ENCODE measurements at regions not wholly inside any gene's neighbourhood (a gene's known extent, or its start where the extent isn't known, plus 50 kb on each side); places are given as distances from the start of the nearest gene placed in this dataset.

DNA sequence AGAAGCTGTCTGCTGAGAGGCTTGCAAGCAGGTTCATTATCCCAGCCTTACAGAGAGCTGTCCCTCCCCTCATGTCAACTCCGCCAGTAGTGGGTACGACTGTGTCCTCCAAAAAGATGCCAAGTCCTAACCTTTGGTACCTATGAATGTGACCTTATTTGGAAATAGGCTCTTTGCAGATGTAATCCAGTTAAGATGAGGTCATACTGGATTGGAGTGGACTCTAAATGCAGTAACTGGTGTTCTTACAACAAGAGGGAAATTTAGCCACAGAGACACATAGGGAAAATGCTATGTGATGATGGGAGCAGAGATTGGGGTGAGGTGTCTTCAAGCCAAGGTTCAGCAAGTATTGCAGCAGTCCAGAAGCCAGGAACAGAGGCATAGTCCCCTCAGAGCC lies 90.8 kb upstream of the FOXP4 start (continued):
- TF ChIP-seq, protein P1, sequence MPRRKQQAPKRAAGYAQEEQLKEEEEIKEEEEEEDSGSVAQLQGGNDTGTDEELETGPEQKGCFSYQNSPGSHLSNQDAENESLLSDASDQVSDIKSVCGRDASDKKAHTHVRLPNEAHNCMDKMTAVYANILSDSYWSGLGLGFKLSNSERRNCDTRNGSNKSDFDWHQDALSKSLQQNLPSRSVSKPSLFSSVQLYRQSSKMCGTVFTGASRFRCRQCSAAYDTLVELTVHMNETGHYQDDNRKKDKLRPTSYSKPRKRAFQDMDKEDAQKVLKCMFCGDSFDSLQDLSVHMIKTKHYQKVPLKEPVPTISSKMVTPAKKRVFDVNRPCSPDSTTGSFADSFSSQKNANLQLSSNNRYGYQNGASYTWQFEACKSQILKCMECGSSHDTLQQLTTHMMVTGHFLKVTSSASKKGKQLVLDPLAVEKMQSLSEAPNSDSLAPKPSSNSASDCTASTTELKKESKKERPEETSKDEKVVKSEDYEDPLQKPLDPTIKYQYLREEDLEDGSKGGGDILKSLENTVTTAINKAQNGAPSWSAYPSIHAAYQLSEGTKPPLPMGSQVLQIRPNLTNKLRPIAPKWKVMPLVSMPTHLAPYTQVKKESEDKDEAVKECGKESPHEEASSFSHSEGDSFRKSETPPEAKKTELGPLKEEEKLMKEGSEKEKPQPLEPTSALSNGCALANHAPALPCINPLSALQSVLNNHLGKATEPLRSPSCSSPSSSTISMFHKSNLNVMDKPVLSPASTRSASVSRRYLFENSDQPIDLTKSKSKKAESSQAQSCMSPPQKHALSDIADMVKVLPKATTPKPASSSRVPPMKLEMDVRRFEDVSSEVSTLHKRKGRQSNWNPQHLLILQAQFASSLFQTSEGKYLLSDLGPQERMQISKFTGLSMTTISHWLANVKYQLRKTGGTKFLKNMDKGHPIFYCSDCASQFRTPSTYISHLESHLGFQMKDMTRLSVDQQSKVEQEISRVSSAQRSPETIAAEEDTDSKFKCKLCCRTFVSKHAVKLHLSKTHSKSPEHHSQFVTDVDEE (CRISPR knock-in tag; IDR thresholded peaks at IDR 0.05) = no peak
- no peak for TF ChIP-seq RARB (CRISPR knock-in tag; IDR thresholded peaks at IDR 0.05)
- no peak for TF ChIP-seq ZFP30 (CRISPR knock-in tag; IDR thresholded peaks at IDR 0.05)

DNA sequence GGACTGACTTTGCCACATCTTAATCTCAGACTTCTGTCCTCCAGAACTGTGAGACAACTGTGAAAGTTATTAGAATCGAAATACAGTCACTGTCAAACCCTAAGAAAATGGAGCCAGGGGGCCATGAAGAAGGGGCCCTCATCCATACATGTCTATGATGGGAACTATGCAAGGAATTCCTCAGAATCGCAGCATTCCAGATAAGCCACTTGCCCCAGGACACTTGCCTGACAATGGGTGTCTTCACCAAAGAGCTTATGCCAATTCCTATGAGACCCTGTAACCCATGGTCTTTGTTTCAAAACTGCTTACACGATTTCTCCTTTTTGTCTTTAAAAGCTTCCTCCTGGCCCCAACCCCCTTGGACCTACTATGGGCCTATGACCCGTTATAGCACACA lies 90.4 kb upstream of the FOXP4 start:
- TF ChIP-seq SNAI2 (CRISPR knock-in tag; IDR thresholded peaks at IDR 0.05) (no peak), GLIS3 (CRISPR knock-in tag; IDR thresholded peaks at IDR 0.05) (no peak), ZNF70 (CRISPR knock-in tag; IDR thresholded peaks at IDR 0.05) (no peak), ISL1 (CRISPR knock-in tag; IDR thresholded peaks at IDR 0.05) (no peak), TCF4 (CRISPR knock-in tag; IDR thresholded peaks at IDR 0.05; ENCODE audit: borderline replicate concordance) (no peak), TOX (CRISPR knock-in tag; IDR thresholded peaks at IDR 0.05; ENCODE audit: borderline replicate concordance) (no peak), PPARA (CRISPR knock-in tag; IDR thresholded peaks at IDR 0.05; ENCODE audit: borderline replicate concordance) (no peak), ZNF8 (CRISPR knock-in tag; IDR thresholded peaks at IDR 0.05) (no peak), CSDC2 (CRISPR knock-in tag; IDR thresholded peaks at IDR 0.05) (no peak), RARB (CRISPR knock-in tag; IDR thresholded peaks at IDR 0.05) (no peak), ARNTL (CRISPR knock-in tag; IDR thresholded peaks at IDR 0.05; ENCODE audit: borderline replicate concordance, low read depth) (no peak), BACH2 (CRISPR knock-in tag; IDR thresholded peaks at IDR 0.05; ENCODE audit: borderline replicate concordance) (no peak), OSR1 (CRISPR knock-in tag; IDR thresholded peaks at IDR 0.05) (no peak), ZC3H10 (CRISPR knock-in tag; IDR thresholded peaks at IDR 0.05) (no peak), ESRRG (CRISPR knock-in tag; IDR thresholded peaks at IDR 0.05) (no peak)
- TF ChIP-seq, protein P2, sequence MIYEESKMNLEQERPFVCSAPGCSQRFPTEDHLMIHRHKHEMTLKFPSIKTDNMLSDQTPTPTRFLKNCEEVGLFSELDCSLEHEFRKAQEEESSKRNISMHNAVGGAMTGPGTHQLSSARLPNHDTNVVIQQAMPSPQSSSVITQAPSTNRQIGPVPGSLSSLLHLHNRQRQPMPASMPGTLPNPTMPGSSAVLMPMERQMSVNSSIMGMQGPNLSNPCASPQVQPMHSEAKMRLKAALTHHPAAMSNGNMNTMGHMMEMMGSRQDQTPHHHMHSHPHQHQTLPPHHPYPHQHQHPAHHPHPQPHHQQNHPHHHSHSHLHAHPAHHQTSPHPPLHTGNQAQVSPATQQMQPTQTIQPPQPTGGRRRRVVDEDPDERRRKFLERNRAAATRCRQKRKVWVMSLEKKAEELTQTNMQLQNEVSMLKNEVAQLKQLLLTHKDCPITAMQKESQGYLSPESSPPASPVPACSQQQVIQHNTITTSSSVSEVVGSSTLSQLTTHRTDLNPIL (CRISPR knock-in tag; IDR thresholded peaks at IDR 0.05; ENCODE audit: low read depth) = no peak
- TF ChIP-seq, protein P3, sequence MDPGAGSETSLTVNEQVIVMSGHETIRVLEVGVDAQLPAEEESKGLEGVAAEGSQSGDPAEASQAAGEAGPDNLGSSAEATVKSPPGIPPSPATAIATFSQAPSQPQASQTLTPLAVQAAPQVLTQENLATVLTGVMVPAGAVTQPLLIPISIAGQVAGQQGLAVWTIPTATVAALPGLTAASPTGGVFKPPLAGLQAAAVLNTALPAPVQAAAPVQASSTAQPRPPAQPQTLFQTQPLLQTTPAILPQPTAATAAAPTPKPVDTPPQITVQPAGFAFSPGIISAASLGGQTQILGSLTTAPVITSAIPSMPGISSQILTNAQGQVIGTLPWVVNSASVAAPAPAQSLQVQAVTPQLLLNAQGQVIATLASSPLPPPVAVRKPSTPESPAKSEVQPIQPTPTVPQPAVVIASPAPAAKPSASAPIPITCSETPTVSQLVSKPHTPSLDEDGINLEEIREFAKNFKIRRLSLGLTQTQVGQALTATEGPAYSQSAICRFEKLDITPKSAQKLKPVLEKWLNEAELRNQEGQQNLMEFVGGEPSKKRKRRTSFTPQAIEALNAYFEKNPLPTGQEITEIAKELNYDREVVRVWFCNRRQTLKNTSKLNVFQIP (CRISPR knock-in tag; IDR thresholded peaks at IDR 0.05; ENCODE audit: borderline replicate concordance, low read depth) = no peak
- no peak for ATAC-seq

DNA sequence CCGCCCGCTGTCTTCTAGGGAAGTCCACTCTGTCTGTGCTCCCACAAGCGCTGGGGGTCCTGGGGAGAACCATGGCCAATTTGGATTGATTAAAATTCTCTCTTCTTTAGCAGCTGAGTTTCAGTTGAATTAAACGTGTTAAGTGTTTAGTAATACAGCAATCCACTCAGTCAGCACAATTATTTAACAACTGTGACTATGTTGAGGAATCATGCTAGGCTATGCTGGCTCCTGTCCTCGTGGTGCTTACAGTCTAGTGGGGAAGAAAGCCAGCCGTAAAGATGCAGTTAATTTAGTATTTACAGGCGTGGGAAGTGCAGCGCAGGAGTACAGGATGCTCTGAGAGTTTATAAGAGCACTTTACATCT lies 88.9 kb upstream of the FOXP4 start:
- TF ChIP-seq RARB (CRISPR knock-in tag; IDR thresholded peaks at IDR 0.05) = no peak
- TF ChIP-seq ISL1 (CRISPR knock-in tag; IDR thresholded peaks at IDR 0.05) = no peak
- no peak for TF ChIP-seq SNAI2 (CRISPR knock-in tag; IDR thresholded peaks at IDR 0.05)
- TF ChIP-seq, protein P4, sequence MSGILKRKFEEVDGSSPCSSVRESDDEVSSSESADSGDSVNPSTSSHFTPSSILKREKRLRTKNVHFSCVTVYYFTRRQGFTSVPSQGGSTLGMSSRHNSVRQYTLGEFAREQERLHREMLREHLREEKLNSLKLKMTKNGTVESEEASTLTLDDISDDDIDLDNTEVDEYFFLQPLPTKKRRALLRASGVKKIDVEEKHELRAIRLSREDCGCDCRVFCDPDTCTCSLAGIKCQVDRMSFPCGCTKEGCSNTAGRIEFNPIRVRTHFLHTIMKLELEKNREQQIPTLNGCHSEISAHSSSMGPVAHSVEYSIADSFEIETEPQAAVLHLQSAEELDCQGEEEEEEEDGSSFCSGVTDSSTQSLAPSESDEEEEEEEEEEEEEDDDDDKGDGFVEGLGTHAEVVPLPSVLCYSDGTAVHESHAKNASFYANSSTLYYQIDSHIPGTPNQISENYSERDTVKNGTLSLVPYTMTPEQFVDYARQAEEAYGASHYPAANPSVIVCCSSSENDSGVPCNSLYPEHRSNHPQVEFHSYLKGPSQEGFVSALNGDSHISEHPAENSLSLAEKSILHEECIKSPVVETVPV (CRISPR knock-in tag; IDR thresholded peaks at IDR 0.05) = no peak
- no peak for ATAC-seq

DNA sequence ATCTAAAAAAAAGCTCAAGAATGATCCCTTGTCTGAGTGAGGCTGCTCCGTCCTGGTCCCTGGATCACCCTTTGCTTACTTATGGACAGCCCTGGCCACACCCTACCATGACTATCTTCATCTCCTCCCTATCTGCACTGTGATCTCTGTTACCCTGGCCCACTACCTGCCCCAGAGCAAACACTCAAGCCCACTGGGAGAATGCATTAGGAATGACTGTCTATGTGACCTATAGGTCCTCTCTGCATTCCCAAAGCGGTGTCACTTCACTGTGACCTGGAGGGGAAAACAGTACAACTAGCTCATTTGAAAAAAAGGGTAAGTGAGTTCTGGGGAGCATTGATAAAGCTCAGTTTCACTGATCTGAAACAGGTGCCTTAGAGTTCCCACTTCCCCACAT lies 86.4 kb upstream of the FOXP4 start:
- no peak for ATAC-seq

More for the DNA sequence above, 86.4 kb upstream of the FOXP4 start:
- TF ChIP-seq TCF4 (CRISPR knock-in tag; IDR thresholded peaks at IDR 0.05; ENCODE audit: borderline replicate concordance) (no peak), ZNF70 (CRISPR knock-in tag; IDR thresholded peaks at IDR 0.05) (no peak), ARNTL (CRISPR knock-in tag; IDR thresholded peaks at IDR 0.05; ENCODE audit: borderline replicate concordance, low read depth) (no peak), SNAI2 (CRISPR knock-in tag; IDR thresholded peaks at IDR 0.05) (no peak), PPARA (CRISPR knock-in tag; IDR thresholded peaks at IDR 0.05; ENCODE audit: borderline replicate concordance) (no peak), GLIS3 (CRISPR knock-in tag; IDR thresholded peaks at IDR 0.05) (no peak), TOX (CRISPR knock-in tag; IDR thresholded peaks at IDR 0.05; ENCODE audit: borderline replicate concordance) (no peak), CSDC2 (CRISPR knock-in tag; IDR thresholded peaks at IDR 0.05) (no peak), ZNF8 (CRISPR knock-in tag; IDR thresholded peaks at IDR 0.05) (no peak), ISL1 (CRISPR knock-in tag; IDR thresholded peaks at IDR 0.05) (no peak), RARB (CRISPR knock-in tag; IDR thresholded peaks at IDR 0.05) (no peak), ESRRG (CRISPR knock-in tag; IDR thresholded peaks at IDR 0.05) (no peak)
- TF ChIP-seq, protein P4 (CRISPR knock-in tag; IDR thresholded peaks at IDR 0.05) = no peak
- TF ChIP-seq, protein P2 (CRISPR knock-in tag; IDR thresholded peaks at IDR 0.05; ENCODE audit: low read depth) = no peak
- TF ChIP-seq, protein P3 (CRISPR knock-in tag; IDR thresholded peaks at IDR 0.05; ENCODE audit: borderline replicate concordance, low read depth) = no peak

Measured in SK-N-SH treated with all-trans-retinoic acid at 6 μM for 48 hours (cell line).